CD4-positive, alpha-beta memory T cell (primary cell): ENCODE measurements at regions not wholly inside any gene's neighbourhood (a gene's known extent, or its start where the extent isn't known, plus 50 kb on each side); places are given as distances from the start of the nearest gene placed in this dataset.

Experiments
- CTCF ChIA-PET: fragments of 350-600 bp; sonication (Branson Sonifier 250); formaldehyde crosslinking; loops from one replicate; lab custom pipeline; 2021; ENCODE audit warnings: inconsistent platforms; ENCODE audit not compliant: partially characterized antibody; lab: Charles Lee
- POLR2A ChIA-PET: fragments of 350-600 bp; sonication (Branson Sonifier 250); formaldehyde crosslinking; loops from one replicate; lab custom pipeline; 2021; ENCODE audit not compliant: partially characterized antibody; lab: Charles Lee
- DNase-seq, 5 donors: peaks; one replicate each; pipeline versions ENCODE4 v3.0.0 to v3.0.0-alpha.2; 2020 to 2022; ENCODE audit warnings: mixed read lengths in 1 of 5
- H3K27ac ChIP-seq: one replicate; pipeline ENCODE4 v1.7.0; 2013; ENCODE audit warnings: low read depth, low read length
- H3K27me3 ChIP-seq: 2 replicates; pipeline ENCODE4 v1.7.0; 2013; ENCODE audit warnings: mild to moderate bottlenecking, low read length, moderate library complexity; ENCODE audit not compliant: insufficient read depth
- H3K36me3 ChIP-seq: 2 replicates; pipeline ENCODE4 v1.7.0; 2013; ENCODE audit warnings: mild to moderate bottlenecking, low read length, moderate library complexity; ENCODE audit not compliant: insufficient read depth
- H3K4me1 ChIP-seq: 2 replicates; pipeline ENCODE4 v1.7.0; 2013; ENCODE audit warnings: mild to moderate bottlenecking, low read length, moderate library complexity; ENCODE audit not compliant: insufficient read depth
- H3K4me3 ChIP-seq, 2 donors: one replicate each; pipeline ENCODE4 v1.7.0; 2013; ENCODE audit warnings: low read length in 2 of 2, mild to moderate bottlenecking in 1 of 2
- H3K9me3 ChIP-seq, 2 donors: one replicate each; pipeline ENCODE4 v1.7.0; 2013; ENCODE audit warnings: low read length in 2 of 2, control low read depth in 1 of 2; ENCODE audit not compliant: control insufficient read depth in 1 of 2
- H3K27ac Mint-ChIP-seq, 7 donors: one replicate each; pipeline ENCODE4 v1.8.0; 2020 to 2021; ENCODE audit warnings: mixed read lengths in 7 of 7, mild to moderate bottlenecking in 6 of 7, inconsistent platforms in 3 of 7, moderate library complexity in 3 of 7
- H3K27me3 Mint-ChIP-seq, 2 donors: one replicate each; pipeline ENCODE4 v1.8.0; 2020 to 2021; ENCODE audit warnings: mixed read lengths in 2 of 2
- H3K36me3 Mint-ChIP-seq, 2 donors: one replicate each; pipeline ENCODE4 v1.8.0; 2020 to 2021; ENCODE audit warnings: mixed read lengths in 2 of 2, inconsistent platforms in 1 of 2, mild to moderate bottlenecking in 1 of 2
- H3K4me1 Mint-ChIP-seq, 4 donors: one replicate each; pipeline ENCODE4 v1.8.0; 2020 to 2021; ENCODE audit warnings: mixed read lengths in 4 of 4, mild to moderate bottlenecking in 1 of 4
- H3K4me3 Mint-ChIP-seq, 8 donors: one replicate each; pipeline ENCODE4 v1.8.0; 2020 to 2021; ENCODE audit warnings: mixed read lengths in 8 of 8, mild to moderate bottlenecking in 7 of 8, moderate library complexity in 6 of 8, inconsistent platforms in 3 of 8
- H3K9me3 Mint-ChIP-seq, 8 donors: one replicate each; pipeline ENCODE4 v1.8.0; 2020 to 2021; ENCODE audit warnings: mixed read lengths in 8 of 8, mild to moderate bottlenecking in 5 of 8, inconsistent platforms in 3 of 8, moderate library complexity in 1 of 8
- intact Hi-C: fragments of 100-400 bp; cut with micrococcal nuclease; formaldehyde crosslinking; loops from one replicate; pipeline ENCODE4 v1.15.1; 2023

GRCh38 chr2:16279641-16280040 lies 339.3 kb downstream of the MYCN start:
- H3K4me1 ChIP-seq = no peaks in the 10 kb centered on the region
- DNase-seq = no peak
- H3K27ac ChIP-seq = no peak overlapping the region
- no peaks in the 10 kb centered on the region for H3K4me1 Mint-ChIP-seq
- no peak overlapping the region for H3K27ac Mint-ChIP-seq
- H3K4me3 Mint-ChIP-seq = no peak overlapping the region
- no peak overlapping the region for H3K4me3 ChIP-seq
- H3K9me3 ChIP-seq = no peaks in the 10 kb centered on the region
- H3K9me3 Mint-ChIP-seq = peaks cover 0 to 2% (median 0%) of the 10 kb centered on the region in 8 donors
- no peaks in the 10 kb centered on the region for H3K36me3 ChIP-seq
- H3K27me3 Mint-ChIP-seq = no peaks in the 10 kb centered on the region
- ChIA-PET CTCF (no interaction called here), POLR2A (no interaction called here)
- H3K36me3 Mint-ChIP-seq = no peaks in the 10 kb centered on the region
- H3K27me3 ChIP-seq = no peaks in the 10 kb centered on the region
- intact Hi-C loops = no loop called here

DNA sequence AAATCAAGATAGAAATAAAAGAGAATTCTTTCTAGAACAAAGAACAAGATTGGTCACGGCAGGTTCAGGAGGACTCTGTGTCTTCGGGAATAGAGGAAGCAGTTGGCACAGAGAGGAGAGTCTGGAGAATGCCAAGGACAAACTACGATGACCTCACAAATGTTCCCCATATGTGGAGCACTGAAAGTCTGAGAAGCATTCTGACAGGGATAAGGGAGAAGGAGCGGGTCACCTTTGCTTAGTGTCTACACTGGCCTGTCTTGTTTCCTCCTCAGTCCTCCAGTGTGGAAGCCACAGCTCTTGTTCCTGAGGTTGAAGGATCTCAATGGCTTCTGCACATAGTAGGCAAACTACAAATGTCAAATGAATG lies 338.8 kb downstream of the MYCN start:
- no peaks in the 10 kb centered on the region for H3K36me3 Mint-ChIP-seq
- no peaks in the 10 kb centered on the region for H3K4me1 Mint-ChIP-seq
- Histone ChIP-seq H3K36me3 (no peaks in the 10 kb centered on the region), H3K9me3 (no peaks in the 10 kb centered on the region), H3K4me1 (no peaks in the 10 kb centered on the region), H3K4me3 (no peak overlapping the region), H3K27me3 (no peaks in the 10 kb centered on the region), H3K27ac (no peak overlapping the region)
- DNase-seq = no peak
- H3K4me3 Mint-ChIP-seq = no peak overlapping the region
- no peaks in the 10 kb centered on the region for H3K27me3 Mint-ChIP-seq
- peaks cover 0 to 2% (median 0%) of the 10 kb centered on the region in 8 donors for H3K9me3 Mint-ChIP-seq
- no peak overlapping the region for H3K27ac Mint-ChIP-seq
- ChIA-PET POLR2A (no interaction called here), CTCF (no interaction called here)
- intact Hi-C loops = no loop called here

DNA sequence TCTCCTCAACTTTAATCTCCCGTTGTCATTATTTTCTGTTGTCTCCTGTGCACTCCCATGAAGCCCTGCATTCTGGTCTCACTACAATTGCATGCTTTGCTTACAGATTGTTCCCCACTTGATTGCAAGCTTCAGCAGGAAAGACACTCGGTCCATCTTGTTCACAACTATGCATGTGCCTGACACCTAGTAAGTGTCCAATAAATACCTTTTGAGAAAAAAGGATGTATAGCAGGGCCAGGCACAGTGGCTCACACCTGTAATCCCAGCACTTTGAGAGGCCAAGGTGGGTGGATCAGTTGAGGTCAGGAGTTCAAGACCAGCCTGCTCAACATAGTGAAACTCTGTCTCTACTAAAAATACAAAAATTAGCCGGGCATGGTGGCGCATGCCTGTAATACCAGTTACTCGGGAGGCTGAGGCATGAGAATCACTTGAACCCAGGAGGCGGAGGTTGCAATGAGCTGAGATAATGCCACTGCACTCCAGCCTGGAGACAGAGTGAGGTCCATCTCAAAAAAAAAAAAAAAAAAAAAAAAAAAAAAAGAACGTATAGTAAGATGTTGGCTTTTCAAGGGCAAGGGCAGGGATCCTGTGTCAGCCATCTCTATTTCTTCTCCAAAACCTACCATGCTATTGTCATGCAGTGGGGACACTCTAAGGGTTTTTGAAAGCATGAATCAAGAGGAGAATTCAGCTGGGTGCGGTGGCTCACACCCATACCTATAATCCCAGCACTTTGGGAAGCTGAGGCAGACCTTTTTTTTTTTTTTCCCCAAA lies 338.3 kb downstream of the MYCN start:
- Histone ChIP-seq H3K4me1 (no peaks in the 10 kb centered on the region), H3K4me3 (no peak overlapping the region), H3K9me3 (no peaks in the 10 kb centered on the region), H3K36me3 (no peaks in the 10 kb centered on the region), H3K27ac (no peak overlapping the region), H3K27me3 (no peaks in the 10 kb centered on the region)
- ChIA-PET CTCF (no interaction called here), POLR2A (no interaction called here)
- Mint-ChIP-seq H3K27me3 (no peaks in the 10 kb centered on the region), H3K4me1 (no peaks in the 10 kb centered on the region), H3K27ac (no peak overlapping the region), H3K4me3 (no peak overlapping the region), H3K36me3 (no peaks in the 10 kb centered on the region), H3K9me3 (peaks cover 0 to 2% (median 0%) of the 10 kb centered on the region in 8 donors)
- DNase-seq = no peak
- intact Hi-C loops = no loop called here

DNA sequence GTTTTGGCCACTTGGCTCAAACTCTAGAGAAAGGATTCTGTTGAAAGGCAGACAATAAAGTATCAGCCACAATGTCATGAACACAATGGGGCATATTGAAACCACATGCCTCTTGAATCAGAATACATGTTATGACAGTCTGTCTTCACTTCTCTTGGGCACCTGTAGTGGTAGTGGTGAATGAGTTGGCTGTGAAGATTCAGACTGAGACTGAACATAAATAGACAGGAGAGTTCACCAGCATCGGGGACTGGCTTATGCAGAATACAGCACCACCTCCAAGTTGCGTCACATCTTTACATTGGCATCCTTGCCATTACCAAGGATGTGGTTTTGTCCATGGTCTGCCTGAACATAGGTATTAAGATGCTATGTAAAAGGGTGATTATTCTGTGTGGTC lies 336.8 kb downstream of the MYCN start:
- H3K36me3 ChIP-seq = no peaks in the 10 kb centered on the region
- H3K9me3 Mint-ChIP-seq = no peaks in the 10 kb centered on the region
- H3K27ac Mint-ChIP-seq = no peak overlapping the region
- no peak overlapping the region for H3K27ac ChIP-seq
- no peaks in the 10 kb centered on the region for H3K27me3 ChIP-seq
- no peak for DNase-seq
- ChIA-PET CTCF (no interaction called here), POLR2A (no interaction called here)
- no peaks in the 10 kb centered on the region for H3K27me3 Mint-ChIP-seq
- no peak overlapping the region for H3K4me3 Mint-ChIP-seq
- H3K9me3 ChIP-seq = no peaks in the 10 kb centered on the region
- no peaks in the 10 kb centered on the region for H3K4me1 ChIP-seq
- no peak overlapping the region for H3K4me3 ChIP-seq
- intact Hi-C loops = no loop called here
- no peaks in the 10 kb centered on the region for H3K36me3 Mint-ChIP-seq
- H3K4me1 Mint-ChIP-seq = no peaks in the 10 kb centered on the region

GRCh38 chr2:16275661-16276060 lies 335.3 kb downstream of the MYCN start:
- no peak overlapping the region for H3K4me3 Mint-ChIP-seq
- DNase-seq = no peak
- Histone ChIP-seq H3K27ac (no peak overlapping the region), H3K9me3 (no peaks in the 10 kb centered on the region), H3K4me1 (no peaks in the 10 kb centered on the region), H3K27me3 (no peaks in the 10 kb centered on the region), H3K4me3 (no peak overlapping the region), H3K36me3 (no peaks in the 10 kb centered on the region)
- H3K4me1 Mint-ChIP-seq = no peaks in the 10 kb centered on the region
- CTCF ChIA-PET = no interaction called here
- no peaks in the 10 kb centered on the region for H3K27me3 Mint-ChIP-seq
- POLR2A ChIA-PET = no interaction called here
- intact Hi-C loops = no loop called here
- H3K27ac Mint-ChIP-seq = no peak overlapping the region
- peaks cover 0 to 4% (median 0%) of the 10 kb centered on the region in 8 donors for H3K9me3 Mint-ChIP-seq
- no peaks in the 10 kb centered on the region for H3K36me3 Mint-ChIP-seq

GRCh38 chr2:16275131-16275530 lies 334.8 kb downstream of the MYCN start:
- Mint-ChIP-seq H3K27ac (no peak overlapping the region), H3K27me3 (no peaks in the 10 kb centered on the region), H3K4me1 (no peaks in the 10 kb centered on the region), H3K4me3 (no peak overlapping the region), H3K9me3 (peaks cover 0 to 4% (median 0%) of the 10 kb centered on the region in 8 donors), H3K36me3 (no peaks in the 10 kb centered on the region)
- no peak for DNase-seq
- ChIA-PET POLR2A (no interaction called here), CTCF (no interaction called here)
- Histone ChIP-seq H3K27me3 (no peaks in the 10 kb centered on the region), H3K9me3 (no peaks in the 10 kb centered on the region), H3K27ac (no peak overlapping the region), H3K4me3 (no peak overlapping the region), H3K36me3 (no peaks in the 10 kb centered on the region), H3K4me1 (no peaks in the 10 kb centered on the region)
- intact Hi-C loops = no loop called here

- Histone ChIP-seq H3K27me3 (no peaks in the 10 kb centered on the region), H3K4me3 (no peak overlapping the region), H3K27ac (no peak overlapping the region), H3K36me3 (no peaks in the 10 kb centered on the region), H3K4me1 (no peaks in the 10 kb centered on the region), H3K9me3 (no peaks in the 10 kb centered on the region)
- intact Hi-C loops = no loop called here
- Mint-ChIP-seq H3K4me1 (no peaks in the 10 kb centered on the region), H3K27me3 (no peaks in the 10 kb centered on the region), H3K36me3 (no peaks in the 10 kb centered on the region), H3K9me3 (peaks cover 0 to 5% (median 0%) of the 10 kb centered on the region in 8 donors), H3K27ac (no peak overlapping the region), H3K4me3 (no peak overlapping the region)
- CTCF ChIA-PET = no interaction called here
- no peak for DNase-seq
- POLR2A ChIA-PET = no interaction called here
Measured at GRCh38 chr2:16273111-16273510, 332.8 kb downstream of the MYCN start.
